Retina (tissue), 1 donor: ENCODE measurements at regions not wholly inside any gene's neighbourhood (a gene's known extent, or its start where the extent isn't known, plus 50 kb on each side); places are given as distances from the start of the nearest gene placed in this dataset.
"Not testable (repeated sequence)": the region's sequence is repeated elsewhere in the genome, so short reads cannot be mapped to it uniquely, and the experiment has no call there.

Experiments used
- DNase-seq: peaks from one replicate; pipeline ENCODE4 v3.0.0-alpha.2; 2016

DNA sequence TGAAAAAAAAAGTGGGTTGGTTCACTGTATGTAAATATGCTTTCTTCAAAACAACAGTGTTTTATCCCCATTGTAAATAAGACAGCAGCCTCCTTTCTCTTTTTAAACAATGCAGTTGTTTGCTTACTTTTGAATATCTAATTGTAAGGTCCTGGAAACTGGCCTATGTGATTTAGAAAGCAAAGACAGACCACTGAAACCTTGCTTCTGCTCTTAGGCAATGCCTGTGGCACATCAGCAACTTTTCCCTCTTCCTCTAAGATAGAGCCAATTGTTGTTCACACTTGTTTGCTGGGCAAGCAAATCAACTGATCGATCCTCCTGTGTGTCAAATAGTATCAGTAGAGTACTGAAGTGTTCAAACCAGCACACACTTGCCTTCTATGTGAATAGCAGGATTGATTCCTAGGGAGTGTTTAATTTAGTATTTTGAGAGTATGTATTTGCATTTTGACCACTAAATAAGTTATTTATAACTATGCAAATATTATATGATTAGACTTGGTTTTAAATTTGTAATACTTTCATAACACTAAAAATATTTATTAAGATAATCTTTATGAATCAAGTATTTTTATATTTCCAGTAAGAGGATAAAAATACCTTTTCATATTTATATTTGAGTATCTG is 55.4 kb upstream of the GRPR start:
- DNase-seq = no peak

DNA sequence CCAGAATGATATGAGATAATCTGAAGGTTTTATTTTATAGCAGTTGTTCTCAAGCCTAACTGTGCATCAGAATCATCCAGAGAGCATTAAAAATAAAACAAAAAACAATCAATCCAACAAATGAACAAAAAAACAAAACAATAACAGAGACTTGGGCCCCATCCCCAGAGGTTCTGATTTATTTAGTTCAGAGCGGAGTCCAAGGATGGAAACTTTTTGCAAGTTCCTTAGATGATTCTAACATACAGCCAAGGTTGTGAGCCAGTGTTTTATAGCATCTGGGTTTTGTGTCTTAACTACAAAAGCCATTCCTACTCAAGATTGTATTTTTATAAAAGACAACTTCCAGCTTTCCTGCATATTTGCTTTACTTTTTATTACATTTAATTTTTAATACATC is 59.4 kb upstream of the GRPR start:
- DNase-seq = no peak

GRCh38 chrX:16063141-16063540 is 60.2 kb upstream of the GRPR start:
- DNase-seq = no peak

- DNase-seq = no peak
These were observed 62.1 kb upstream of the GRPR start for GRCh38 chrX:16061296-16061695.

GRCh38 chrX:16060252-16060651 is 63.1 kb upstream of the GRPR start:
- DNase-seq = no peak

DNA sequence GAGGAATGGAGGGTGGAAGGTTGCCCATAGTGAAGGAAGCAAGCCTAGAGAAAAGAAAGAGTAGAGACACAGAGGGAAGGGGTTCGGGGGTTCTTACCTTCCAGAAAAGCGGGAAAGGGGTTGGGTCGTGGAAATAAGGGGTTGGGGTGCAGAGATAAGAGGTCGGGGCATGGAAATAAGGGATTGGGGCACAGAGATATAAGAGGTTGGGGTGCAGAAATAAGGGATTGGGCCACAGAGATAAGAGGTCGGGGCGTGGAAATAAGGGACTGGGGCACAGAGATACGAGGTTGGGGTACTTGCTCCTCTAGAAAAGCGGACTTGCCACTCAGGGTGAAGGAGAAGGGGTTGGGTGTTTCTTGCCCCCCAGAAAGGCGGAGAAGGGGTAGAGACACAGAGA is 74.2 kb upstream of the GRPR start:
- DNase-seq = not testable (repeated sequence)

DNA sequence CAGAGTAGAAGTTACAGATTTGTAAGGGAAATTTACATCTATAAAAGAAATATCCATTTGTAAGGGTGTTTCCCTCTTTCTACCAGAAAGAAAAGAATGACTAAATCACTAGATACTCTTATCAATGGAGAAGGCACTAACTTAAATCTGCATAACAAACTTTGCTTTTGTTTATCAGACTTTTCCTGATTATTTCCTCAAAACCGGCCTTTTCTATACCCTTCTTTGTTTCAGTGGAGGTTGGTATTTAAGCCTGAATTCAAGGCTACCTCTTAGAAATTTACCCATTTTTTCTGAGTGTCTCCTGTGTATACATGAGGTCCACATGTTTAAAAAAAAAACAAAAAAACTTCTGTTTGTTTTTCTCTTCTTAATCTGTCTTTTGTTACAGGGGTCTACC is 80.4 kb upstream of the GRPR start:
- DNase-seq = no peak

DNA sequence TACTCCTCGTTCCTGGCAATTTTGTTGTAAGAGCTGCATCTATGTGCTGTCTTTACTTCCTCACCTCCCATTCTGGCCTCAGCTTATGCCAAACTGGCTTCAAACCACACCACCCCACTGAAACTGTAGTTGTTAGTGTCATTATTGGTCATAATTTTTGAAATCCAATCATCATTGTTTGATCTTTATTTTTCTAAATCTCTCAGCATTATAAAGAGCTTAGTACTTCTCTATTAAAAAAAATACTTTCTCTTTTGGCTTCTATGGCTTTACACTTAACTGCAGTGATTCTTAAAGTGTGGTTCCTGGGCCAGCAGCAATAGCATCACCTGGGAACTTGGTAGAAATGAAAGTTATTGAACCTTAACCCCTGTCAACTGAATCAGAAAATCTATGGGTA is 83.5 kb upstream of the GRPR start:
- DNase-seq = no peak

- no peak for DNase-seq
These were observed 84.0 kb upstream of the GRPR start for GRCh38 chrX:16039363-16039762.

DNA sequence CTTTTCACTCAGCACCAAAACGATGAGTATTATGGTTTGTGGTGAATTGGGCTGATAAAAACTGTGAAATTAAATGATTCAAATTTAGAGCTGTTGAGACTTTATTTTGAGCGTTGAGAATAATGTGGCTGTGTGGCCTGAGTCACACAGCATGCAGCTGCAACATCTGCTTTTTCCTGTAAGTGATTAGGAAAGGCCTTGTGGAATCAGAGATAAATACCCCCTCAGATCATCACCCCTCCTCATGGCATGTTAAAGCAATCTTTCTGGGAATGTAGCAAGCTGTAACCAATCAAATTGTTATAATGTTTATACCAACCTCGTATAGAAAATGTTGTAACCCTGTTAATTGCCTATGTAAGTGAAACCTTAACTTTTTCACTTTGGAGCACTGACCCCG is 90.0 kb upstream of the GRPR start:
- no peak for DNase-seq

GRCh38 chrX:16028576-16028975 is 94.8 kb upstream of the GRPR start:
- no peak for DNase-seq

DNA sequence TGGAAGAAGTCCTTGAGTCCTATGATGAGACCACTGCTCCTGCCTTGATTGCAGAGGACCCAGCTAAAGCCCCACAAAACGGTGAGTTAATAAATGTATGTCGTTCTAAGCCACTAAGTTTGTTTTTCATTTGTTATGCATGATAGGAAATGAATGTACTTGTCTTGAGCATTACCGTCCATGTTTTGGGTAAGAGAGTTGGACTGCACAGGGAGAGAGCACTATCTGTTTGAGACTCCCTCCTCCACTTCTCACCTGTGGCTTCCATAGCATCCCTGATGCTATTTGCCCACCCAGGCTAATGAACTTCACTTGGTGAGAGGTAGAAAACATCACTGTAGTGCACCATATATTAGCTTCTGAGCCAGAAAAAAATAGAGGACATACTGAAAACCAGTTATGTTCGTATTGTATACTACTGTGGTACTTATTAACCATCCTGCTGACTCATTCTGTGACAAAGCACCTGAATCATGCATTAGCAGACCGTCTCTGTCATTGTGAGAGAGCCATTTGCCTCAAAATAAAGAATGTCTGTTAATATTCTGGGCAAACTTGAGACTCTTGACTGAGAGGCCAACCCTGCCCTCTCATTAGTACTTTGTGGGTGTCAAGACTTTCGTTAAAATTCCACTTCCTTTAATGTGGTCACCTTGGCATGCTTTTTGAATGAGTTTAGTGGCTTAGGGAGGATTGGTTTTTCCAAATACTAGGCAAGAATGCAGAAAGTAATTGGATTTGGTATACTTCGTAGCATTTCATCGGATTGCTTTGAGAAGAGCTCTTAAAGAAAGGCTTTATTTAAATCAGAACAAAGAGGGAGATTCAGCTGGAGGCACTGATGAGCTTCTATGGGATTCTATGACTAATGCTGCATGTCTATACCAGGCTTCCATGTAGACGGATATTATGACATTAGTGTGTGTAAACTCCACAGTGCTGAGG is 99.3 kb upstream of the GRPR start:
- DNase-seq = no peak

GRCh38 chrX:16022580-16023200 is 100.7 kb upstream of the GRPR start:
- no peak for DNase-seq

DNA sequence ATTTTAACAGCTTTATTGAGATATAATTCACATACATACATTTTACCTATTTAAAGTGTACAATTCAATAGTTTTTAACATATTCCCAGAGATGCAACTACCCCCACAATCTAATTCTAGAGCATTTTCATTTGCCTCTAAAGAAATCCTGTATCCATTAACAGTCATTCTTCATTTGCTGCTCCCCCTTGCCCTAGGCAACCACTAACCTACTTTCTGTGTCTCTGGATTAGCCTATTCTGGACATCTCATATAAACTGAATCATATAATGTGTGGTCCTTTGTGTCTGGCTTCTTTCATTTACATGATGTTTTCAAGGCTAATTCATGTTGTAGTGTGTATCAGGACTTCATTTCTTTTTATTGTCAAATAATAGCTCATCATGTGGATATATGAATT is 105.1 kb upstream of the GRPR start:
- DNase-seq = no peak

DNA sequence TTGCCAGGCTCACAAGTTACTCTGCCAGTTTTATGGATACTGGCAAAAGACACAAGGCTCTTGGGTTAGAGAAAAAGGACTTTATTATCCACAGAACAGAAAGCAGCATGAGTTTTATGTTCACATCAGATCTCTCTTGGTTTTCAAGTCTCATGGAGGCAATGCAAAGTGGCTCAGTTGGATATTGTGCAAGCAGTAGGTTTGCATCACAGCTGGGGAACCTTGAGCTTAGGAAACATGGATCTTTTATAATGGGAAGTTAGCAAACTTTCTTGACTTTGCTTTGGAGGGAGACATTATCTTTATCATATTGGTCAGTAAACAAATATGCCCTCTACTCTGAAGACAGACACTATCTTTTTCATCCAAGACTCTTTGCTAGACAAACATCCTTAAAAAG is 109.2 kb upstream of the GRPR start:
- DNase-seq = no peak

DNA sequence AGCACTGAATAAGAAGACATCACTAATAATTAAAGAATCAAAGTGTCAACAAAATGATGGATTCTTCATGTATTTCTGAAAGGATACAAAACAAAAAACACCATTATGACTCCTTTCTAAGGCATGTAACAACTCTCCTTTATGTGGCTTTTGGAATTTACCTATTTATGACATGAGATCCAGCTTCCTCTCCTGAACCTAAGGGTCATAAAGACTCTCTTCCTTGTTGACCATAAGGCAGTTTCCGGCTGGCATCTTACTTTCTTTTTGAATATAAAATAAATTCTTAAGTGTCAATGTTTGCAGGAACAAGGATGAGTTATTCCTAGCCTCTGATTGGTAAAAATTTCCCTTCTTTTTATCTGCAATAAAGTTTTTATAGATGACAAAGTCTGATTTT is 111.1 kb upstream of the GRPR start:
- DNase-seq = no peak

GRCh38 chrX:16005917-16006316 is 117.4 kb upstream of the GRPR start:
- DNase-seq = no peak

DNA sequence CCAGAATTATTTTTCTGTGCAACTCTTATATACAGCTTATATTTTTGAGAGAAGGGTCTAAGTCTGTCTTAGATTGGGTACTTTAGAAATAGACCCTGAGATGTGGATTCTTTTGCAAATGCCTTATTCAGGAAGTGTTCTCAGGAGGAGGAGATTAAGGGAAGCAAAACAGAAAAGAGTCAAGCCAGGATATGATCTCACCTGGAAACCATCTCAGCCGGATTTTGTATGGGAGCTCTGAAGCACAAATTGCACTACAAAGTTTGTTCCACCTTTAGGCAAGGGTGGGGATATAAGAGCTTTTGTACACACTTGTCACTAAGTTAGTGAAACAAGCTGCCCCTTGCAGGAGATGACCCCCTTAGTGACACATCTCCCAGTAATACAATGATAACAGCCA is 121.2 kb upstream of the GRPR start:
- DNase-seq = no peak

GRCh38 chrX:15998350-15998749 is 125.0 kb upstream of the GRPR start:
- DNase-seq = no peak

DNA sequence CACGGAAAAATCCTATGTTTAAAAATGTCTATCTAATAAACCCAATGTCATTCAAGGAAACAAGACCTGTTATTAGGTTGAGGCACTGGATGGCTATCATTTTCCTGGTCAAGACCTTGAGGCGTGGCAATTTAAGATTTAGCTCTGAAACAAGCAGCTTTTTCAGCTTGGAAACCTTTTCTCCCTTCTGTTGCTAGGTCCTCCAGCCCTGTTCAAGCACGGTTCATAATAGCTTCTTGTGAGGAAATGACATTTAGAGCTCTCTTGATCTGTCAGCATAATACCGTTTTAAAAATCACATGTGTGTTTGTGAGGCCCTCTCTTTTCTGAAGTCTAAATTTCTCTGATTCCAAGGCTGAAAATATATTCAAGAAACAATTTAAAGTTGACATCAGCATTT is 133.6 kb upstream of the GRPR start:
- no peak for DNase-seq

DNA sequence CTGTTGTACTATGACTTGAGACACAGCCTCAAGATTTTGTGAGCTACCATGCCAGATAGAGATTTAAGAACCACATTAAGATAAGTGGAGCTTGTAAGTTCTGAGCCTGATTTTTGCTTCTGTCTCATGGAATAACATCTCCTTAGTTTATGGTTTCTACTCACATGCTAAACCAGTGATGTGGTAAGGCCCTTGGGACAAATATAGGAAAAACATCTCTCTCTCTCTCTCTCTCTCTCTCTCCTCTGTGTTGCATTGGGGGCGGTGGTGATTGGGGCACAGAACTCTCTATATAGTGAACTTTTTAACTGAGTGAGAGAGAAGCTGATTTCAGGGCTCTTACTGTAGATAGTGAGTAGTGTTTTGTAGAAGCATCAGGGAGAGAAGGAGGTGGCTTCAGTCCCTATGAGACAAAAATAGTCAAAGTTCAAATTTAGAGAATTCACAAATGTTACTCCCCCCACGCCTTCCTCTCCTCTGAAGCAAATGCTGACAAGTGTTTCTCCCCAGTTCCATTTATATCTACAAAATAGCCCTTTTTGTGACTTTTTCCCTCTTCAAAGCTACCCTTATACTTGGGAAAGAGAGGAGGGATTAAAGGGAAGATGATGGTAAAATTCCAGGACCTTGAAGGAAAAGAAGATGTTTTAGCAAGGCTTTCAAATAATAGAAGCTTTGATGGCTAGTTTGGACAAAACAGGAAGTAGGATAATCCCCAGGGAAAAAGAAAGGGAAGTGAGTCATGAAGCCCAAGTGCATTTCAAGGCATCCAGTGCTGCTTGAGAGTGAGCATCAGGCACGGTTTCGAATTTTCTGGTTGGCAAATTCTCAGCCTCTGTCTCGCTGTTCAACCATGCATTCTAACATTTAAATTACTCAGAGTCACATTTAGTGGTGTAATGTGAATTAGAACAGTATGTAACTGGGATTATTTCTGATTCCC is 134.3 kb upstream of the AP1S2 start:
- peak; percentile 9 for DNase-seq

GRCh38 chrX:15985937-15986336 is 131.3 kb upstream of the AP1S2 start:
- DNase-seq = no peak

DNA sequence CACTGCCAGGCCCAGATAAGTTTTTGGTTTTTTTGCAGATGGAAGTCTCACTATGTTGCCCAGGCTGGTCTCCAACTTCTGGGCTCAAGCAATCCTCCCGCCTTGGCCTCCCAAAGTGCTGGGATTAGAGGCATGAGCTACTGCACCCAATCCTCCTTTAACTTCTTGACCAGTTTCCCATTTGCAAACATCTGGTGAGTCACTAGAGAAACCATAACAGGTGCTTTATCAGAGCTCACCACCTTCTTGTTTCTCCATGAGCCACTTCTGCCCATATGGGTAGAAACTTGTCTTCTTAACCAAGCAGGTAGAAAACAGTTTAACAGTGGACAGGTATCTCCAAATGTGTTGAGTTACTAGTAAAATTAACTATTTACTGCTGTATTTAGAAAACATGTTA is 128.4 kb upstream of the AP1S2 start:
- DNase-seq = no peak
